DMS53 treated with DMSO at 0.1 percent for 48 hours (cell line): ENCODE measurements at regions not wholly inside any gene's neighbourhood (a gene's known extent, or its start where the extent isn't known, plus 50 kb on each side); places are given as distances from the start of the nearest gene placed in this dataset.
"Not testable (repeated sequence)": the region's sequence is repeated elsewhere in the genome, so short reads cannot be mapped to it uniquely, and the experiment has no call there.

Experiments
- DNase-seq: peaks from one replicate; lab custom pipeline; 2025; ENCODE audit not compliant: unreplicated experiment; lab: John Stamatoyannopoulos, UW

DNA sequence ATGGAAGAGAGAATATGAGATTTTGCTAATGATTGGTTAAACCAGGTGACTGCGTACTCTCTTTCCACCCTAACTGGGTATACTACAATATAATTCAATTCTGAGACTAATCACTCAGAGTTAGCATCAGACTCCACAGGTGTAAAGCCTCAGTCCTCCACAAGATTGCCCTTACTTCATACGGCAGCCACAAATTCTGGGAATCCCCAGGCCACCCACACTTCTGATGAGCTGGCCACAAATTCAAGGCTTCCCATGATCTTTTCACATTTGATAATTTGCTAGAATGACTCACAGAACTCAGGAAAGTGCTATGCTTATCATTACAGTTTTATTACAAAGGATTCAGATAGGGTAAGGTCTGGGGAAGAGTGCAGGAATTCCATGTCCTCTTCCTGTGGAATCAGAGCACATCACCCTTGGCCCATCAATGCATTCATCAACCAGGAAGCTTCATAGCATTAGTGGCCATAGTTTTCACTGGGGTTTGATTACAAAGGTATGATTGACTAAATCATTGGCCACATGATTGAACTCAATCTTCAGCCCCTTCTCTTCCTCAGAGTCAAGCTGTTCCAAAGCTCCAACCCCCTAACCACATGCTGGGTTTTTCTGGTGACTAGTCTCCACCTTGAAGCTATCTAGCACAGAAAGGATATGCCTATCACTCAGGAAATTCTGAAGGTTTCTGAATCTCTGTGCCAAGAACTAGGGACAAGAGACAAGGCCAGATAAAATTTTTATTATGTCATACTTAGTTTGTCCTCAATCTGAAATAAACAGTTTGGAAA lies 131.7 kb downstream of the HHIPL2 start:
- no peak for DNase-seq

- no peak for DNase-seq
These were observed 132.5 kb downstream of the HHIPL2 start for GRCh38 chr1:222415441-222415840.

DNA sequence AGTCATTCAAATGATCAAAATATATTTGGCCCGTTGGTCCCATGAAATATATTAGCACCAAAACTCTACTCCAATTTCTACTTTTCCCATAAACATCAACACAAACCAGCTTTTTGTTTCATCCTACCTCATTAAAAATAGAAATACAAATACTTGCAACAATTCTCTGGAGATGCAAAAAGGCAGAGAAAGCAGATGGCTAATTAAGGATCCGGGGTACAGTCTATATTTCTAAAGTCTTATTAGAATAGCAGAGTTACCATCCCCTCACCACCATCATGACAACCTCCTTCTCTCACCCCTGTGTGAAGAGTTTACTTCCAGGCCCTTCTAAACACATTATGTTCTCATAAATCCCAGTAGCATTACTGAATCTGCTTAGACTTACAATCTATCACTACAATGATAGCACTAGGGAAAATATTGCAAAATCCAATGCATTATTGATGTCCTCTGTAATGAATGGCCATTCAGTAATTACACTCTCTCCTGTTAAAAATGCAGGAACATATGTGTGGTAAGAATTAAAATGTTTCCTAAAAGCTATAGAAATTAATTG lies 133.8 kb downstream of the HHIPL2 start:
- DNase-seq: no peak

DNA sequence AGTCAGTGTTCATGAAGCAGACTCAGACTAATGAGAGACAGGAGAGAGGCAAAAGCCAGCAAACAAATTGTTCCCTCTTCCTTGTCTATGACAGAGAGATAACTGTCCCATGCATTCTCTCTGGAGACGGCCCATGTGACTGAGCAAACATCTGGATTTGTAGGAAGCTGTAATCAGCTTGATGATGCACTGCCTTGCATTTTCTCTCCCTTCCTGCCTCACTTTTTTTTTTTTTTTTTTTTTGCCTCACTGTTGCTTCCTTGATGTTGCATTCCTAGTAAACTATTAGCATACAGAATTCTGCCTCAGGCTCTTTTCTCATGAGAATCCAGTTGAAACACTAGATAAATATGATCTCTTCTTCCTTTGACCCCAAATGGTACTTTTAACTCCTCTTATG lies 134.5 kb downstream of the HHIPL2 start:
- DNase-seq: no peak

- DNase-seq: no peak
These were observed 143.2 kb downstream of the HHIPL2 start for GRCh38 chr1:222404710-222405109.

GRCh38 chr1:222399197-222399596 lies 148.7 kb downstream of the HHIPL2 start:
- no peak for DNase-seq

DNA sequence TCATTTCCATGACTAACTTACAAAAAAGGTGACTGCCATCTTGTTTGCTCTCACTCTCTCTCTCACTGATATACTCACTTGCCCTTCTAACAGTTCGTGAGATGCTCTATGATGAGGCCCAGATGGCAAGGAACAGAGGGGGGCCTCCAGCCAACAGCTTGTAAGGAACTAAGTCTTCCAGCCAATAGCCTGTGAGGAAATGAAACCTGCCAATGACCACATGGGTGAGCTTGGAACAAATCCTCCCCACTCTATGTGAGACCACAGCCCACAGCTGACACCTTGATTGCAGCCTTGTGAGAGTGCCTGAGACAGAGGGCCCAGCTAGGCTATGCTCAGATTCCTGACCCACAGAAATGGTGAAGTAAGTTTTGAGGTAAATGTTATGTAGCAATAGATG lies 153.7 kb downstream of the HHIPL2 start:
- no peak for DNase-seq

DNA sequence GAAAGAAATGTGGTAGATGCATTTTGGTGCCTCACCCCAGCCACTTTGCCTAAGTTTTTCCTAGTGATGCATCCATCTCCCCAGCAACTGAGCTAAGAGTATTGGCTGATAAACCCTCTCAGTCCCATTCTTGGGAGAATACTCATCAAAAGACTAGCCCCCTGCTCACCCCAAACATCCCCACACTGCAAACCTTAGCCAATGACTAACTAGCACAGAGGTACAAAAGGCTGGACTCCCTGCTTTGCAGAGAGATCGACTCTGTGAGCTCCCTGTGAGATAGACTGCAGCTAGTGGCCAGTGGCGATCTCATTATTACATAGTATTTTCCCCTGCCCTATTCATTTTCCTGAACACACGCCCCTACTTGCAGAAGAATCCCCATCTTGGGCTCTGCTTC lies 155.3 kb downstream of the HHIPL2 start:
- no peak for DNase-seq

DNA sequence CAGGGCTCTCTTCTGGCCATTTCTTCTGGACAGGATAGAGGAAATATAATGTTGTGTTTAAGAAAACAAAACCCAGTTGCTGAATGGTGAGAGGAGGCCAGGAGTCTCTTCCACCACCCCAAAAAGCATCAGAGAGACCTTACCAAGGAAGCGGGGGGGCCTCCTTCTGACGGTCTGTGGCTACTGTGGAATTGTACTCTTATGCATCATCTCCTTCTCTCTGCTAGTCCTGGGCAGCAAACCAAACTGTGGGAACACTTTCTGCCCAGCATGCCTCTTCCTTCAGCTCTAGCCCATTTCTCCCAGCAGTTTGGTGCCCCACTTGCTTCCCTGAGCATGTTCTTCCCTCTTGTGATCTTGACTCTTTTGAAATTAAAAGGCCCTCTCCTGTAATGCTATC lies 157.7 kb downstream of the HHIPL2 start:
- no peak for DNase-seq

- DNase-seq: no peak
These were observed 160.7 kb downstream of the HHIPL2 start for GRCh38 chr1:222387007-222387814.

DNA sequence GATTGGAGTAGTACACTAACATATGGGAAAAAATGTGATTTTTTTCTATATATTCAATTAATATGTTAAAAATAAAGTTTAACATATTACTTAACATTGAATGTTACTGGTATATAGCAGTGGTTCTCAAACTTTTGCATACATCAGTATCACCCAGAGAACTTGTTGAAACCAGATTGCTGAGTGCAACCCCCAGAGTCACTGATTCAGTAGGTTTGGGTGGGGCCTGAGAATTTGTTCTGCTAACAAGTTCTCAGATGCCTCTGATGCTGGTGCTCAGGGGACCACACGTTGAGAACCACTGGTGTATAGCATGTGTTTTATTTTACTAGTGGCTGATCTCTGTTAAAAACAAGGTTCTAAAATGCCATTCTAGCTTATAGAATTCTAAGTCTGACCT lies 161.9 kb downstream of the HHIPL2 start:
- no peak for DNase-seq

- no peak for DNase-seq
These were observed 162.6 kb downstream of the HHIPL2 start for GRCh38 chr1:222385262-222385661.

- no peak for DNase-seq
These were observed 163.4 kb downstream of the HHIPL2 start for GRCh38 chr1:222384531-222384930.

- DNase-seq: no peak
These were observed 165.7 kb downstream of the HHIPL2 start for GRCh38 chr1:222382171-222382570.

DNA sequence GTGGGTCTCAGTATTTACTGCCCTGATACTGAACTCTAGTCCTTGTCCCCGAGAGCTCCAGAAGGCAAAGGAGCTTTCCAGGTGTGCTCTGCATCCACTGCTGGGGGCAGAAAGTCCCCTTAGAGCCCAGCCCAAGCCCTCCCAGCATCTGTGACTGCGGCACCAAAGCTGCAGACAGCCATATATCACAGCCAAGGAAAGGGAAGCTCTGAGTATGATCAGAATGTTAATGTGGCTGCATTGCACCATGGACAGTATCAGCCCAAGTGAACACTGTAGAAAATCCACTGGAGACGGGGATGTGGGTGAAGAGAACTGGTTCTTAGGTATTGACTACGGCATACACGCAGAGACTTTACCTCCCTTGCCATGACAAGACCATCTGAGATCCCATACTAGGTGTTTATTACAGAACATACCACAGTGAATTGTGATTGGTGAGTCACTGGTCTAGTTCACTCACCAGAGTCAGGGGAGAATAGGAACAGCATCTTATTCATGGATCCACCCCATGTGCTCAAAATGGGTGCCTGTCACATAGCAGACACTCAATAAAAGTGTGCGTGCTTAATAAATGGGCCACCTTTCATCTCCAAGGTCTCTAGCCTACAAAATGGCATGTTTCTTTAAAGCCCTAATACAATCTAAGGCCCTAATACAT lies 170.3 kb downstream of the HHIPL2 start:
- no peak for DNase-seq

- DNase-seq: not testable (repeated sequence)
These were observed 171.1 kb downstream of the HHIPL2 start for GRCh38 chr1:222376791-222377190.

GRCh38 chr1:222375701-222376100 lies 172.2 kb downstream of the HHIPL2 start:
- no peak for DNase-seq

DNA sequence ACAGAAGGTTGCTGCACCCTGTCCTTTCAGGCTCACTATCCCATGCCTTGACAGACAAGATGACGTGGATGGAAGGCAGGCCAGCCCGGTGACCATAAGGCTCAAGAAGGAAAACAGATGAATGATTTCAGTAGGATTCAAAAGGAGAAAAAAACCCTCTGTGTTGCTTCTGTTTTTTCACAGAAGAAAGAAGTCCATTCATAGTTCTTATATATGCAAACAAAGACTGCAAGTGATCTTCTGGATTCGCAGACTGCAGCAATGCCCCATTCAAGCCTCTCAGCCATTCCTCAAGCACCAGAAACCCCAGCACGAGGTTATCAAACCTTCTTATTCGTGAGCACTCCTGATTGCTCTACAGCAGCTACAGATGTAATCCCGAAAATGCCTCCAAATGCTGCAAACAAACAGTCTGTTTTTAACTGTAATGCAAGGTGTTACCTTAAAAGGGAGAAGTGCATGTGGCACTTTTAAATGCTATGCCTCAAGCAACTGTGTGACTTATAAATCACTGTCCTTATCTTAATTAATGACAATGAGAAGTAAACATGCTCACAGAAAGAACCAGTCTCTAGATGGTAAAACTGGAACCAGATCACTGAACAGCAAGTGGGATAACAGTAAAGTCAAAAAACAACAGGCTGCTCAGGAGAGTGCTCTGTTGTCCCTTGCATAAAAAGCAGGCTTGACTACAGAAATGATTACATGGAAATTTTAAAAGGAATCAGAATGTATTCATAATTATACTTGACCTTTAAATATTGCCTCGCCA lies 173.9 kb downstream of the HHIPL2 start:
- DNase-seq: no peak

DNA sequence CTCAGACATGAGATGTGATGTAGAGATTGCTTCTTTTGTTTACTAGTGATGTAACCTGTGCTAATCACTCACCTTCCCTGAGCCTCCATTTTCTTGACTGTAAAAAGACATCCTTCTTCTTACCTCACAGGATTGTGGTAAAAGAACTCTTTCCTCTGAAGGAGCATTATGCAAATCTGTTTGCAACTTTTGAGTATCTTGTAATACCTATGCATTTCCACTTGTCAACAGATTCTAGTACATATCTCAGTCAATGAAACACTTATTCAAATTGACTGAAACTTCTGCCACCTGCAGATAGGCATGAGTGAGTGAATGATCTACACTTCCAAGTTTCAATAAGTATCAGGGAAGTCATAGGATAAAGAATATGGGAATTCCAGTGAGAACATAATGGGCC lies 174.7 kb downstream of the HHIPL2 start:
- no peak for DNase-seq

DNA sequence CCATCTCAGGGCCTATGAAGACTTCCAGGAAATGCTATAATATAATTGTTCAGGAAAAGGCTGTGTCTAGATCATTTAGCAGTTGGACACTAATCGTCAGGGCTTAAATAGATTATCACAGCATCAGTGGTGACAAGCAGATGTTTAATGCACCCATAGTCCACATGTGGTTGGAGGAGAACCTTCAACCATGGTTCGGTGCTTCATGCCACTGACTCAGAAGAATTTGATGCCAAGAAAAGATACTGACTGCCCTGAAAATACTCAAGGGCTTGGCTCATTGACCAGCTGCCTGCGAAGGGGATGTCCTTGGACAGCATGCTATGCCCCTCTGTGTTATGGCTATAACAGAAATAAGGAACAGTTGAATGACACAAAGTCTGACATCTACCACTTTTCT lies 175.7 kb downstream of the HHIPL2 start:
- DNase-seq: no peak
